Colonic mucosa (tissue), 4 donors: ENCODE measurements at regions not wholly inside any gene's neighbourhood (a gene's known extent, or its start where the extent isn't known, plus 50 kb on each side); places are given as distances from the start of the nearest gene placed in this dataset.

Source experiments
- DNase-seq: peaks from one replicate; pipeline ENCODE4 v3.0.0-alpha.2; 2020
- H3K27ac ChIP-seq: fragments of 200-600 bp; one replicate; pipeline ENCODE4 v1.8.0; 2021
- H3K27me3 ChIP-seq: fragments of 200-600 bp; one replicate; pipeline ENCODE4 v1.8.0; 2021
- H3K36me3 ChIP-seq: fragments of 200-600 bp; one replicate; pipeline ENCODE4 v1.8.0; 2021
- H3K4me1 ChIP-seq: fragments of 200-600 bp; one replicate; pipeline ENCODE4 v1.8.0; 2021; ENCODE audit warnings: mild to moderate bottlenecking
- H3K4me3 ChIP-seq: fragments of 200-600 bp; one replicate; pipeline ENCODE4 v1.8.0; 2021
- H3K9ac ChIP-seq, 2 donors: one replicate each; pipeline ENCODE4 v1.7.0; 2013; ENCODE audit warnings: control low read depth in 2 of 2, low read depth in 2 of 2, low read length in 2 of 2
- H3K9me3 ChIP-seq: fragments of 200-600 bp; one replicate; pipeline ENCODE4 v1.8.0; 2021
- intact Hi-C: fragments of 100-400 bp; cut with DNase I; formaldehyde crosslinking; loops from one replicate; pipeline ENCODE4 v1.14.1; 2022
- TF ChIP-seq, protein P1 (sequence below): fragments of 200-600 bp; IDR thresholded peaks from one replicate; pipeline ENCODE4 v1.8.0; 2022; ENCODE audit warnings: antibody characterized with exemption, mild to moderate bottlenecking
- donor health status: healthy.
- donor health status: DM: no; HTN: no; CAD: no.
- donor health status: DM: no; HTN: no; CAD: no.

- H3K36me3 ChIP-seq: no peaks in the 10 kb centered on the region
- H3K9me3 ChIP-seq: no peaks in the 10 kb centered on the region
- intact Hi-C loops: no loop called here
- no peak overlapping the region for H3K9ac ChIP-seq
- no peak overlapping the region for H3K27ac ChIP-seq
- H3K4me1 ChIP-seq: no peaks in the 10 kb centered on the region
- H3K27me3 ChIP-seq: no peaks in the 10 kb centered on the region
- TF ChIP-seq, protein P1, sequence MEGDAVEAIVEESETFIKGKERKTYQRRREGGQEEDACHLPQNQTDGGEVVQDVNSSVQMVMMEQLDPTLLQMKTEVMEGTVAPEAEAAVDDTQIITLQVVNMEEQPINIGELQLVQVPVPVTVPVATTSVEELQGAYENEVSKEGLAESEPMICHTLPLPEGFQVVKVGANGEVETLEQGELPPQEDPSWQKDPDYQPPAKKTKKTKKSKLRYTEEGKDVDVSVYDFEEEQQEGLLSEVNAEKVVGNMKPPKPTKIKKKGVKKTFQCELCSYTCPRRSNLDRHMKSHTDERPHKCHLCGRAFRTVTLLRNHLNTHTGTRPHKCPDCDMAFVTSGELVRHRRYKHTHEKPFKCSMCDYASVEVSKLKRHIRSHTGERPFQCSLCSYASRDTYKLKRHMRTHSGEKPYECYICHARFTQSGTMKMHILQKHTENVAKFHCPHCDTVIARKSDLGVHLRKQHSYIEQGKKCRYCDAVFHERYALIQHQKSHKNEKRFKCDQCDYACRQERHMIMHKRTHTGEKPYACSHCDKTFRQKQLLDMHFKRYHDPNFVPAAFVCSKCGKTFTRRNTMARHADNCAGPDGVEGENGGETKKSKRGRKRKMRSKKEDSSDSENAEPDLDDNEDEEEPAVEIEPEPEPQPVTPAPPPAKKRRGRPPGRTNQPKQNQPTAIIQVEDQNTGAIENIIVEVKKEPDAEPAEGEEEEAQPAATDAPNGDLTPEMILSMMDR: no peak
- DNase-seq: no peak
- no peak overlapping the region for H3K4me3 ChIP-seq
Observed at GRCh38 chr3:124456506-124456905, 273.7 kb upstream of the UMPS start.

DNA sequence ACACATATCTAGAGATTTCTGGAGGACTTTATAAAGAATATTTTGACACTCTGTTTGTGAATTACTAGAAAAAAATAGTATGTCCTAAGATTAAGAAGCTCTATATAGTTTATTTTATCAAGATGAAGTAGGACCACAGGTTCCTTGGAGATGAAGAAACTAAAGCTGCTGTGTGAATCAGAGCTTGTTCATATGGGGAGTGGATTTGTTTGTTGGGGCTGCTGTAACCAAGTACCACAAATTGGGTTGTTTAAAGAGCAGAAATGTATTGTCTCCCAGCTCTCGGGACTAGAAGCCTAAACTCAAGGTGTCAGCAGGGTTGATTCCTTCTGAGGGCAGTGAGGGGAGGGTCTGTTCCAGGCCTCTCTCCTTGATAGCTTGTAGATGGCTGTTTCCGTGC lies 270.6 kb upstream of the UMPS start:
- TF ChIP-seq, protein P1: no peak
- no peaks in the 10 kb centered on the region for H3K36me3 ChIP-seq
- H3K27ac ChIP-seq: no peak overlapping the region
- no peak overlapping the region for H3K9ac ChIP-seq
- no peaks in the 10 kb centered on the region for H3K27me3 ChIP-seq
- no peak overlapping the region for H3K4me3 ChIP-seq
- no peaks in the 10 kb centered on the region for H3K9me3 ChIP-seq
- no peaks in the 10 kb centered on the region for H3K4me1 ChIP-seq
- intact Hi-C loops: loop anchor here (10.0 kb wide), 1 partner anchor 435 kb away; no protein-coding TSS in a partner anchor
- no peak for DNase-seq

DNA sequence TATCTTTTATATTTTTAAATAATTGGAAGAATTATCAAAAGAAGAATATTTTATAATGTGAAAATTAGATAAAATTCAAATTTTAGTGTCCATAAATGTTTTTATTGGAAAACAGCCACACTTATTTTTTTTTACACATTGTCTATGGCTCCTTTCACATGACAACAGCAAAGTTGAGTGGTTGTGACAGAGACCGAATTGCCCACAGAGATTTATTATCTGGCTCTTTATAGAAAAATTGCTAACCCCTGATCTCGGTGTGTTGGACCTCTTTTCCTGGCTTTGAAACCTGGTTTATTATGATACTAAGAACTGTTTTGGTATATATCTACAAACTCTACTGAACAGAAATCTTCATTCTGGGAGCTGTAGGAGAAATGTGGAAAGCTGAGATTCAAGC lies 269.1 kb upstream of the UMPS start:
- Histone ChIP-seq H3K9me3 (no peaks in the 10 kb centered on the region), H3K27ac (no peak overlapping the region), H3K27me3 (no peaks in the 10 kb centered on the region), H3K4me3 (no peak overlapping the region), H3K36me3 (no peaks in the 10 kb centered on the region), H3K9ac (no peak overlapping the region), H3K4me1 (no peaks in the 10 kb centered on the region)
- TF ChIP-seq, protein P1: no peak
- no peak for DNase-seq
- intact Hi-C loops: loop anchor here (10.0 kb wide), 1 partner anchor 436 kb away; no protein-coding TSS in a partner anchor

DNA sequence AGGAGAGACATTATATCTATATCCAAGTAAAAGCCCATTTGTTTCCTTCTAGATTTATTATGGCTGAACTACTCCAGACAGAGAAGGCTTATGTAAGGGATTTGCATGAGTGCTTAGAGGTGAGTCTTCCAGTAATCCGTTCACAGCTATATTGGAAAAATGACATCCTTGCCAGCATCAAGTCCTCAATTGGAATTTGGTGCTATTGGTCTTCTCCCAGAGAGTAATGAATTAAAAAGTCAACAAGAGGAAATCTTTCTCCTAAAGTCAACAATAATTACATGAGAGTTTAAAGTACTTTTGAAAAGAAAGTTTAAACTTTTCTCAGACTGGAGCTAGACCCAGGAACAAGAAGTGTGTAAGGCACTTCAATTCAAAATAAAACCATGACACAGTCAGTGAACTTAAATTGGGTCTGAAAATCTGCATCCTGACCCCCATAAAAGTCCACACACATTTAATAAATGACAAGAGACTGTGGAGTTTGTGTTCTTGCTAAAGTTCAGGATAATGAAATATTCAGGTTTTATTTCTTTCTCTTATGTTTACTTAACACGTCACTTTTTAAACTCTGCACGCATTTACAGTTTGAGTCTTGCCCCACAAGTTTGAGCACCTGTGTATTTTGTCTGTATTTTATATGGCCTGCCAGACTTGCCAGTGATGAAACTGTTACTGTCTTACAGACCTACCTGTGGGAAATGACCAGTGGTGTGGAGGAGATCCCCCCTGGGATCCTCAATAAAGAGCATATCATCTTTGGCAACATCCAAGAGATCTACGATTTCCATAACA lies 268.2 kb upstream of the UMPS start:
- H3K9me3 ChIP-seq: no peaks in the 10 kb centered on the region
- H3K9ac ChIP-seq: no peak overlapping the region
- H3K4me1 ChIP-seq: no peaks in the 10 kb centered on the region
- no peaks in the 10 kb centered on the region for H3K27me3 ChIP-seq
- no peak overlapping the region for H3K4me3 ChIP-seq
- TF ChIP-seq, protein P1: no peak
- intact Hi-C loops: loop anchor here (10.0 kb wide), 1 partner anchor 437 kb away; no protein-coding TSS in a partner anchor
- H3K27ac ChIP-seq: no peak overlapping the region
- peak; percentile 23 for DNase-seq
- no peaks in the 10 kb centered on the region for H3K36me3 ChIP-seq

DNA sequence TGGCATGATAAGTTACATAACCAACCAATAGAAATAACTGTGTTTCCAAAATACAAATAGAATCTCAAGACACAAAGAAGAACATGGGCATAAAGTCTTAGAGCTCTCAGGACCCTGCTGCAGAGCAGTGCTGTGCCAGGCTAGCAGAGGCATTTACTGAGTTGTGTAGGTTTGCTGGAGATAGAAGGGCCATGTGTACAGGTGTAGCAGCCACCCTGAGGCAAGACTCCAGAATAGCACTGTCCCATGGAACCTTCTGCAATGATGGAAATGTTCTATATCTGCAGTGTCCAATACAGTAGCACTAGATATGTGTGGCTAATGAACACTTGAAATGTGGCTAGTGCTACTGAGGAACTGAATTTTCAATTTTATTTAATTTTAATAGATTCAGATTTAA lies 267.0 kb upstream of the UMPS start:
- Histone ChIP-seq H3K9ac (no peak overlapping the region), H3K4me1 (no peaks in the 10 kb centered on the region), H3K9me3 (no peaks in the 10 kb centered on the region), H3K36me3 (no peaks in the 10 kb centered on the region), H3K27me3 (no peaks in the 10 kb centered on the region), H3K27ac (no peak overlapping the region), H3K4me3 (no peak overlapping the region)
- intact Hi-C loops: loop anchor here (10.0 kb wide), 1 partner anchor 438 kb away; no protein-coding TSS in a partner anchor
- TF ChIP-seq, protein P1: no peak
- no peak for DNase-seq
